Choroid plexus epithelial cell (primary cell): ENCODE measurements at regions not wholly inside any gene's neighbourhood (a gene's known extent, or its start where the extent isn't known, plus 50 kb on each side); places are given as distances from the start of the nearest gene placed in this dataset.

Source experiments
- DNase-seq: peaks from one replicate; pipeline ENCODE4 v3.0.0-alpha.2; 2010; ENCODE audit warnings: low read depth
- H3K4me3 ChIP-seq: 2 replicates; pipeline ENCODE4 v1.5.1; 2011; ENCODE audit warnings: low read depth, mild to moderate bottlenecking, control low read depth, low read length, moderate library complexity
- TF ChIP-seq, protein P1 (sequence below): conservative IDR thresholded peaks from 2 replicates; pipeline ENCODE4 v1.5.1; 2011; ENCODE audit warnings: low read depth, mild to moderate bottlenecking, control low read depth, inconsistent platforms, low read length, moderate library complexity

DNA sequence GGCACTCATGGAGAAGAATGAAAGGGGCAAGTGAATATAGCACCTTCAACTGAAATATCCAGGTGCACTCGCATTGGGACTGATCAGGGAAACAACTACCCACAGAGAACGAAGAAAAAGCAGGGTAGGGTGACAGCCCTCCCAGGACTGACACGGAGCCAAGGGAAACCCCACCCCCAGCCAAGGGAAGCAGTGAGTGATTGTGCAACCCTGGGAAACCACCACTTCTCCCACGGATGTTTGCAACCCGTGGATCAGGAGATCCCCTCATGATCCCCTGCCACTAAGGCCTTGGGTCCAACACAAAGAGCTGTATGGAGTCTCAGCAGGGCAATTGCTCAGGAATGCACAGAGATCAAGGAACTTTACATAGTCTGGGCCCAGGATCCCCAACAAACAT, 158.5 kb upstream of the HCCS start:
- TF ChIP-seq, protein P1, sequence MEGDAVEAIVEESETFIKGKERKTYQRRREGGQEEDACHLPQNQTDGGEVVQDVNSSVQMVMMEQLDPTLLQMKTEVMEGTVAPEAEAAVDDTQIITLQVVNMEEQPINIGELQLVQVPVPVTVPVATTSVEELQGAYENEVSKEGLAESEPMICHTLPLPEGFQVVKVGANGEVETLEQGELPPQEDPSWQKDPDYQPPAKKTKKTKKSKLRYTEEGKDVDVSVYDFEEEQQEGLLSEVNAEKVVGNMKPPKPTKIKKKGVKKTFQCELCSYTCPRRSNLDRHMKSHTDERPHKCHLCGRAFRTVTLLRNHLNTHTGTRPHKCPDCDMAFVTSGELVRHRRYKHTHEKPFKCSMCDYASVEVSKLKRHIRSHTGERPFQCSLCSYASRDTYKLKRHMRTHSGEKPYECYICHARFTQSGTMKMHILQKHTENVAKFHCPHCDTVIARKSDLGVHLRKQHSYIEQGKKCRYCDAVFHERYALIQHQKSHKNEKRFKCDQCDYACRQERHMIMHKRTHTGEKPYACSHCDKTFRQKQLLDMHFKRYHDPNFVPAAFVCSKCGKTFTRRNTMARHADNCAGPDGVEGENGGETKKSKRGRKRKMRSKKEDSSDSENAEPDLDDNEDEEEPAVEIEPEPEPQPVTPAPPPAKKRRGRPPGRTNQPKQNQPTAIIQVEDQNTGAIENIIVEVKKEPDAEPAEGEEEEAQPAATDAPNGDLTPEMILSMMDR: no peak
- DNase-seq: peak; percentile 40
- no peak overlapping the region for H3K4me3 ChIP-seq

- TF ChIP-seq, protein P1: no peak
- no peak for DNase-seq
These were observed 145.8 kb upstream of the HCCS start for GRCh38 chrX:10965174-10965798.

DNA sequence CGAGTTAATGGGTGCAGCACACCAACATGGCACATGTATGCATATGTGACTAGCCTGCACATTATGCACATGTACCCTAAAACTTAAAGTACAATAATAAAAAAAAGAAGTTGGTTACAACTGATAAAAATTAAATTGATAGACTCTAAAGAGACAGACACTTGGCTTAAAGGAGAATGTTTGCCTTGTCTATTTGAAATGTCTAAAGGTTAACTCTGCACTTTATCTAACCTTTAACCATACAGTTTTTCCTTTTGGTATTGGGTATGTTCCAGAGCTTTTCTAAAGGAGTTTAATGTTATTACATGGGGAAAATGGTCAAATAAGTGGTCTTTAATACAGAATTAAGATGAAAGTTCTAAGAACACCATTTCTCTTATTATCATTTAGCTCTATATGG, 145.1 kb upstream of the HCCS start:
- H3K4me3 ChIP-seq: no peak overlapping the region
- TF ChIP-seq, protein P1: no peak
- no peak for DNase-seq

More at GRCh38 chrX:10965174-10965798, 145.8 kb upstream of the HCCS start:
- H3K4me3 ChIP-seq: no peak overlapping the region

- TF ChIP-seq, protein P1: no peak
- DNase-seq: peak; percentile 16
- no peak overlapping the region for H3K4me3 ChIP-seq
These were observed 140.0 kb upstream of the HCCS start for GRCh38 chrX:10971176-10971575.

GRCh38 chrX:10971759-10972158, 139.4 kb upstream of the HCCS start:
- no peak for DNase-seq
- no peak overlapping the region for H3K4me3 ChIP-seq
- TF ChIP-seq, protein P1: no peak

DNA sequence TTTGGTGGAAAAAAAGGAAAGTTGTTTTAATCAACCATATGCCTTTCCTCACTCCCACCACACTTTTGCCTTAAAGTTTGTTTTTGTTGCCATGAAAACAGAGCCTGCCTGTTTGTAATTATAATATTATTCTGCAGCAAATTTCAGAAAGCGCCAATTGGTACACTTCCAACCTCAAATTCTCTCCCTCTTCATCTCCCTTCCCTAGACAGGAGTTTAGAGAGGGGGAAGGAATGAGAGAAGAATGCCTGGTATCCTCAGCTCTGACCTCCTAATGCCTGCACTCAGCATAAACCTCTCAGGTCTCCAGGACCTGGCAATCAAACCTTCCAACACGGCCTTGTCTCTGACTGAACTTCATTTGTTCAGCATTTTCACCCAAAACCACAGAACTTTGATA, 138.4 kb upstream of the HCCS start:
- DNase-seq: peak; percentile 56
- no peak overlapping the region for H3K4me3 ChIP-seq
- TF ChIP-seq, protein P1: no peak

DNA sequence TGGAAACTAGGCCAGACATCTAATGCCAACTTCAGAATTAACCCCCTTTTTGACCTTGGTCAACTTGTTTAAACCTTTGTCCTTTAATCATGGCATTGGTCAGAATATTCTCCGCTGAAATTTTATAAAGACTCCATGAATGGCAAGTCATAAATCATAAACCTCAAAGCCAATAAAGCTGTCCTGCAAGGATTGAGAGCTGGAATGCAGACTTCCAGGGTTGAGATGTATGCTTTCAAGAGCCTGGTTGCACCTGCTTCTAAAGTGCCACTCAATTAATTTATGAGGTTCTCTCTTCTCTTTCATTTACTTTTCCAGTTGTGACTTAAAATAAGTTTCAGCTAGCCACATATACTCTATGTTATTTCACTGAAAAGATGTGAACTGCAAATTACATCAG, 136.2 kb upstream of the HCCS start:
- TF ChIP-seq, protein P1: no peak
- DNase-seq: no peak
- no peak overlapping the region for H3K4me3 ChIP-seq
